DMS114 treated with DMSO at 0.1 percent for 48 hours (cell line): ENCODE measurements at regions not wholly inside any gene's neighbourhood (a gene's known extent, or its start where the extent isn't known, plus 50 kb on each side); places are given as distances from the start of the nearest gene placed in this dataset.

Experiments
- DNase-seq: peaks from one replicate; lab custom pipeline; 2025; ENCODE audit not compliant: unreplicated experiment; lab: John Stamatoyannopoulos, UW

- no peak for DNase-seq
Observed at GRCh38 chr5:68352166-68352565, 136.6 kb downstream of the PIK3R1 start.

GRCh38 chr5:68353605-68354004 is 138.0 kb downstream of the PIK3R1 start:
- DNase-seq = no peak

- DNase-seq = no peak
Observed at GRCh38 chr5:68354315-68354714, 138.8 kb downstream of the PIK3R1 start.

DNA sequence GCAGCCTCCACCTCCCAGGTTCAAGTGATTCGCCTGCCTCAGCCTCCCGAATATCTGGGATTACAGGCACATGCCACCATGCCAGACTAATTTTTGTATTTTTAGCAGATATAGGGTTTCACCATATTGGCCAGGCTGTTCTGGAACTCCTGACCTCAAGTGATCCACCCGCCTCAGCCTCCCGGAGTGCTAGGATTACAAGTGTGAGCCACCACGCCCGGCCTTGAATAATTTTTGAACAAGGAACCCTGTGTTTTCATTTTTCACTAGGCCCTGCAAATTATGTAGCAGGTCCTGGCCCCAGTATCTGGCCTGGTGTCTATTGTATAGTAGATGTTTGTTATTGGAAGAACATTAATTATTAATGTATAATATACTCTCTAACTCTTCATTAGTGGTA is 140.7 kb downstream of the PIK3R1 start:
- DNase-seq = no peak

DNA sequence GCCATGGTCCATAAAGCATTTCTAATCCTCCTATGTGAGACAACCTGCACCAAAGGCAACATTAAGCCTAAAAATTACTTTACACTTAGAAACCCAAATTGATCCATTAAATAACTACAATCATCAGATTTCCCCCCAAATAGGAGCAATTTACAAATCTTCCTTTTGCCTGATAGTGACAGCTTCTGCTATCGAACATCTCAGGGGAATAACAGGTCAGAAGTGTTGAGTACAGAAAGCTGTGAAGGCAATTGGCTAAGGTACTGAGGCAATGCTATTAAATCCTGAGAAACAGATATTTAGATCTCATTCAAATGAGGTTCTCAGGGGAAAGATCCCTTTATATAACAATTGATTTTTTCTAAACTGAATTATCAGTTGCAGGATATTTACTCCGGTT is 141.1 kb downstream of the PIK3R1 start:
- DNase-seq = no peak

- DNase-seq = no peak
Observed at GRCh38 chr5:68359699-68360098, 144.1 kb downstream of the PIK3R1 start.

DNA sequence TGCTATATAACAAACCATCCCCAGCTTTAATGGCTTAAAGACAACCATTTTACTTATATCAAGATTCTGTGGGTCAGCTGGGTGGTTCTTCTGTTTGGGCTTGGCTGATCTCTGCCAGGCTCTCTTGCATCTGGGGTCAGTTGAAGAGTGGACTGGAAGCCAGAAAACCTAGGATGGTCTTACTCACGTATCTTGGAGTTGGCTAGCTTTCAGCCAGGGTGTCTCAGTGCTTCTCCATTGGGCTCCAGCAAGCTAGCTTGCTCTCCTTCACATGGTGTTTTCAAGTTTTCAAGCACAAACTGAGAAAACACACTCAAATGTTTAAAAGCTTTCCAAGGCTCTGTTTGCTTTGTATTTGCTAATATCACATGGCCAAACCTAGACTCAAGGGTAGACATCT is 146.8 kb downstream of the PIK3R1 start:
- no peak for DNase-seq

- no peak for DNase-seq
Observed at GRCh38 chr5:68365889-68366288, 150.3 kb downstream of the PIK3R1 start.

- DNase-seq = no peak
Observed at GRCh38 chr5:68367287-68367686, 151.7 kb downstream of the PIK3R1 start.

DNA sequence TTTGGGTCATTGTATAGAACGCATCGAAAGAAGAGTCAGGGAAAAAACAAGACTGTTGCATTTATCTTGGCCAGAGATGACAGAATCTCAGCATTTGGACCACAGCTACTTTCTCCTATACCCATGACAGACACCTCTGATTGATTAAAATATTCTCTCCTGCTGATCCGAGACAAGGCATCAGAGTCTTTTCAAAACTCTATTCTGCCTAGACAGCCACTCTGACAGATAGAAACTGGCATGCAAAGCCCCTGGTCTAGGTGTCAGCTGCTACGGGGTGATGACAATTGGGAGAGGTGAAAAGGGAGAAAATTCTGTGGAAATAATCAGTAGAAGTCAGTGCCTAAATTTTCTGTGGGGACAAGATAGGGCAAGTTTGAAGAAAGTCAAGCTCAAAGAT is 152.2 kb downstream of the PIK3R1 start:
- no peak for DNase-seq

- DNase-seq = no peak
Observed at GRCh38 chr5:68368311-68369022, 152.9 kb downstream of the PIK3R1 start.

DNA sequence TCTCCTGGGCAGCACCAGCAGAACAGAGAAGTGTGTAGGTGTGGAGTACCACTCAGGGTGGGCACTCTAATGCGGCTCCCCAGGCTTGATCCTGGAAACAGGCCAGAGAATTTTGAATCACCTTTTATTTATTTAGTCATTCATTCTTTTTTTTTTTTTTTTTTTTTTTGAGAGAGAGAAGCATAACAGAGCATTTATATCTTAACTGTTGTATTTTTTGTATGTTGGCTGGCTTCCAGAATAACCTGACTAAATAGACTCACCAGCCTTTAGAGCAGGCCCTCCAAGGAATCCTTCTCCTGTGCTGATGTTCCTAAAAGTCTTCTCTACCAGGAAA is 153.4 kb downstream of the PIK3R1 start:
- no peak for DNase-seq

DNA sequence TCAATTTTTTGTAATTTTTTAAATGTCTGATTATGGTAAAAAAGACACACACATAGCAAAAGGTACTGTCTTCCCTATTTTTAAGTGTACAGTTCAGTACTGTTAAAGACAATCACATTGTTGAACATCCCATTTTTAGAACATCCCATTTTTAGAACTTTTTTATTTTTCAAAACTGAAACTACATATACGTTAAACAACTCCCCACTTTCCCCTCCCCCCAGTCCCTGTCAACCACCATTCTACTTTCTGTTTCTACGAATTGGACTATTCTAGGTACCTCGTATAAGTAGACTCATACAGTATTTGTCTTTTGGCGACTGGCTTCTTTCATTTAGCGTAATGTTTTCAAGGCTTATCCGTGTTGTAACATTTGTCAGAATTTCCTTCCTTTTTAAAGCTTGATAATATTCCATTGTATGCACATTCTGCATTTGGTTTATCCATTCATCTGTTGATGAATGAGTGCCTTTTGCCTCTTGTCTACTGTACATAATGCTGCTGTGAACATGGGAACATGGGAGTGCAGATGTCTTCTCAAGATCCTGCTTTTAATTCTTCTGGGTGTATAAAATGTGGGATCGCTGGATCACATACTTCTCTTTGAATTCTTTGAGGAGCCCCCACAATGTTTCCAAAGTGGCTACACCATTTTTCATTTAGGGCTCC is 154.0 kb downstream of the PIK3R1 start:
- DNase-seq = no peak

- no peak for DNase-seq
Observed at GRCh38 chr5:68370196-68370595, 154.6 kb downstream of the PIK3R1 start.

DNA sequence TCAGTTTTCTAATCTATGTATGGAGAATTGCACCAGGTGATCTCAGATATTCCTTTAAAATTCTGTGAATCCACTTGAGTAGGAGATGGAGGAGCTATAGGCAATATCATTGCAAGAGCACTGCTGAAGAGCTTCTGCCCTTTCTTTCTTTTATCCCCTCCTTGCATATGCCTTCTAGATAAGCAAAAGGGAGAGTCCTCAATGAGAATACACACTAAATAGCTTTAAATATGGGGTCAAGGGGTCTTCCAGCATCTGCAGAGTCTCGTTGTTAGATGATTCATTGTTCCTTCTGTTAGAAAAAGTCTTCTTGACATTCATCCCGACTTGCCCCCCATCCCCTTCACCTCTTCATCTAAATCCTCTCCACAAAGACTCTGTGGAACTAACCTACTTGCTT is 156.1 kb downstream of the PIK3R1 start:
- no peak for DNase-seq

DNA sequence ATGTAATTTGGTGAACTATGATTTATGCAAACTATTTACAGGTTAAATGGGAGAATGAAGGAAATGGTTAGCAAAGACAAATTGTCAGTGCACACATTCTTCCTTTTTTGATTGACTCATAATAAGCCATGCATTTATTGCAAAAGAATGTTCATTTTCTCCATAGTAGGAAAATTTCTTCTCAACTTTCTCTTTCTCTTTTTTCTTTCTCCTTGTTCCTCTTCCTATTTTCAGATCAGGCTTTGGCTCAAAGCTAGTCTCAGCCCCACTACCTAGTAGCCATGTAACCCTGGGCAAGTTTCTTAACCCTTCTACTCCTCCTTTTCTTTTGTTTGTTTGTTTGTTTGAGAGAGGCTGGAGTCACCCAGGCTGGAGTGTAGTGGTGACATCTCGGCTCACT is 156.6 kb downstream of the PIK3R1 start:
- no peak for DNase-seq

- no peak for DNase-seq
Observed at GRCh38 chr5:68373050-68373449, 157.5 kb downstream of the PIK3R1 start.

GRCh38 chr5:68374796-68375518 is 159.4 kb downstream of the PIK3R1 start:
- DNase-seq = no peak

- DNase-seq = no peak
Observed at GRCh38 chr5:68375540-68375939, 160.0 kb downstream of the PIK3R1 start.

DNA sequence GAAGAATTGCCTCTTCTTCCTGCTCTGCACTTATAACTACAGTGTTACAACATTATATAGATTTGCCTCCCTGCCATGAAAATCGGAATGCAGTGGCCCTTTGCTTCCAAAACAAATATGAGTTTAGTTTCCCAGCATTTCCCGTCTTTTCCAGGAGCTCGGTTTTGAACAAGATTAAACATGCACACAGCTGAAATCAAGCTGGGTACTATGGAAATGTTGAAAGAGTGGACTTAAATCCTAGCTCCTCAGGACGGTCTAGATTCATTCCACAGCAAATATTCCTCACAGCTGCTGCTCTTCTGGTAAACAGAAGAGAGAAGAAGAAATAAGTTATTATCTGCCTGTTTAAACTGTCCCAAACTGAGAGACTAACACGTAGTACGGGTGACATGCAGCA is 161.4 kb downstream of the PIK3R1 start:
- DNase-seq = no peak

GRCh38 chr5:68377733-68378132 is 162.2 kb downstream of the PIK3R1 start:
- no peak for DNase-seq

GRCh38 chr5:68378204-68378820 is 162.8 kb downstream of the PIK3R1 start:
- DNase-seq = no peak
